ENCODE measurements at regions not wholly inside any gene's neighbourhood (a gene's known extent, or its start where the extent isn't known, plus 50 kb on each side); places are given as distances from the start of the nearest gene placed in this dataset.
"Not testable (repeated sequence)": the region's sequence is repeated elsewhere in the genome, so short reads cannot be mapped to it uniquely, and the experiment has no call there.

DNA sequence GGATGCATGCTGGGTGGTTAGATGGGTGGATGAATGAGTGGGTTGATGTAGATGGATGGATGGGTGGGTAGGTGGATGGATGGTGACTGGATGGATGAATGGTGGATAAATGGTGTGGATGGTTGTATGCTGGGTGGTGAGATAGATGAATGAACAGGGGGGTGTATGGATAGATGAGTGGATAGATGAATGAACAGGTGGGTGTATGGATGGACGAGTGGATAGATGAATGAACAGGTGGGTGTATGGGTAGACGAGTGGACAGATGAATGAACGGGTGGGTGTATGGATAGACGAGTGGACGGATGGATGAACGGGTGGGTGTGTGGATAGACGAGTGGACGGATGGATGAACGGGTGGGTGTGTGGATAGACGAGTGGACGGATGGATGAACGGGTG lies 108.2 kb downstream of the NPIPB11 start:
- H3K4me3 ChIP-seq (ENCODE audit: low read depth, low read length); in situ Hi-C loops (cut with HindIII; ENCODE audit: low sequenced_read_pairs); DNase-seq (ENCODE audit: low read depth): not testable (repeated sequence)

- in situ Hi-C loops (cut with HindIII; ENCODE audit: low sequenced_read_pairs); H3K4me3 ChIP-seq (ENCODE audit: low read depth, low read length); DNase-seq (ENCODE audit: low read depth): not testable (repeated sequence)
Measured at GRCh38 chr16:29297809-29298177, 108.7 kb downstream of the NPIPB11 start.

- in situ Hi-C loops (cut with HindIII; ENCODE audit: low sequenced_read_pairs); DNase-seq (ENCODE audit: low read depth); H3K4me3 ChIP-seq (ENCODE audit: low read depth, low read length): not testable (repeated sequence)
Measured at GRCh38 chr16:29297144-29297808, 109.2 kb downstream of the NPIPB11 start.

- in situ Hi-C loops (cut with HindIII; ENCODE audit: low sequenced_read_pairs); H3K4me3 ChIP-seq (ENCODE audit: low read depth, low read length); DNase-seq (ENCODE audit: low read depth): not testable (repeated sequence)
Measured at GRCh38 chr16:29296176-29296575, 110.3 kb downstream of the NPIPB11 start.

DNA sequence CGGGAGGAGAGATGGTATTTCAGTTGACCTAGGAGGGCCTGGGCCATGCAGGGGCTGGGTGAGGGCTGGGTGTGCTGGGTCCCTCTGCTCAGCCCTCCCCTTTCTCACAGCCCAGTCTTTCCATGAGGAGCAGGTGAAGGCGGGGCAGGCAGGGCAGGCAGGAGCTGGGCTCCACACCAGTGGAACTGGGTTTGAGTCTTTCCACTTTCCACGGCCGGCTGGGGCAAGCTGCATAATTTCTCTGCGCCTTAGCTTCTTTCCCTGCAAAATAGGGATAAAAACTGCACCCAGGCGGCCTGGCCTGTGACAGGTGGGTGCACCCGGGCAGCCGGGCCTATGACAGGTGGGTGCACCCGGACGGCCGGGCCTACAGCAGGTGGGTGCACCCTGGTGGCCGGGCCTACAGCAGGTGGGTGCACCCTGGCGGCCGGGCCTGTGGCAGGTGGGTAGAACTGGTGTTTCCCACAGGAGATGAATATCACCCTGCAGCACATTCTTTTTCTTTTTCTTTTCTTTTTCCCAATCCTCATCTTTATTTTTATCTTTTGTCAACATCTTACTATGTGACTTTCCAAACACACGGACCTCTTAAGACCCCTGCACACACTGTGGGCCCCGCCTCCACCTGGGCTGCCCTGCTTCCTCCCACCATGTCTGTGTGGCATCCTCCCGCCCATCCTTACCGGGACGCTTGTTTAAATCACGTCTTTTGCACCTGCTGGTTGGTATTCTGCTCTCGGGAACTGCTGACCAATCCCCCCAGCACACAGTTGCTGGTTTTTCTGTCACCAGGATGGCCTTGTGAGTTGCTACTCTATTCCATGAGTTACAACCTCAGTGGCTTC lies 111.3 kb downstream of the NPIPB11 start:
- DNase-seq (ENCODE audit: low read depth); in situ Hi-C loops (cut with HindIII; ENCODE audit: low sequenced_read_pairs); H3K4me3 ChIP-seq (ENCODE audit: low read depth, low read length): not testable (repeated sequence)

DNA sequence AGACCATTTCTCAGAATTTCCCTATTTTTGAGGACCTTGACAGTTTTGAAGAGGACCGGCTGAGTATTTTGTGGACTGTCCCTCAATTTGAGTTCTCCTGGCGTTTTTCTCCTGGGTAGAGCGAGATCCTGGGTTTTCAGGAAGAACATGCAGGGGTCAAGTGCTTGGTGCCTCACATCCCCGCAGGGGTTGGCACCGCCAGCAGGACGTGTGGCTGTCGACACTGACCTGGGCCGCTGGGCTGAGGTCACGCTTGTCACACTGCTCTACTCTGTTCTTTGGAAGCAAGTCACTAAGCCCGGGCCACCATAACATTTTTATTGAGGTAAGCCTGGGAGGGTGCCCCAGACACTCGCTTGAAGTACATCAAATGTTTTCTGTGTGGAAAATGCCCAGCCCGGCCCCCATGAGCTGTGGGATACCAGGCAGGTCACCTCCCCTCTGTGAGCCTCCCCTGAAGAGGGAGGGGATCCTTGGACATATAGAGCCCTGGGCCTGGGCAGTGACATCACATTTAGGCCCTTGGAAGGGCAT lies 112.0 kb downstream of the NPIPB11 start:
- in situ Hi-C loops (cut with HindIII; ENCODE audit: low sequenced_read_pairs); DNase-seq (ENCODE audit: low read depth); H3K4me3 ChIP-seq (ENCODE audit: low read depth, low read length): not testable (repeated sequence)

DNA sequence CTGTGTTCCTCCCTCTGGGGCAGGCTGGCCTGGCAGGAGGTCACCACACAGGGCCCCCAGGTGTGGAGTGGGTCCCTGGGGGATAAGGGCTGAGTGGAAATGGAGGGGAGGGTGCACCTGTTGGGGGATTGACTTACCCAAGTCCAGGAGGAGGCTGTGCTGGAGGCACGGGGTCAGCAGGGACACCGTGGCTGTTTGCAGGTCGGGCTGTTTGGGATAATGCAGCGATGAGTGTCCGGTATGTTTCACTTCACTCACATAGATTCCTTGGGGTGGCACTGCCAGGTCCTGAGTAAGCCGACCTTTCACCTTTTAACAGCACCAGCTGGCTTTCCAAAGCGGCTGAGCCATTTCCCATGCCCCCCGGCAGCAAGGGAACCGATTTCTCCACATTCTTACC lies 113.0 kb downstream of the NPIPB11 start:
- in situ Hi-C loops (cut with HindIII; ENCODE audit: low sequenced_read_pairs); H3K4me3 ChIP-seq (ENCODE audit: low read depth, low read length); DNase-seq (ENCODE audit: low read depth): not testable (repeated sequence)

- in situ Hi-C loops (cut with HindIII; ENCODE audit: low sequenced_read_pairs); H3K4me3 ChIP-seq (ENCODE audit: low read depth, low read length); DNase-seq (ENCODE audit: low read depth): not testable (repeated sequence)
Measured at GRCh38 chr16:29292952-29293471, 113.5 kb downstream of the NPIPB11 start.

GRCh38 chr16:29291329-29292271 lies 114.9 kb downstream of the NPIPB11 start:
- DNase-seq (ENCODE audit: low read depth); H3K4me3 ChIP-seq (ENCODE audit: low read depth, low read length); in situ Hi-C loops (cut with HindIII; ENCODE audit: low sequenced_read_pairs): not testable (repeated sequence)

- TF ChIP-seq, protein P1, sequence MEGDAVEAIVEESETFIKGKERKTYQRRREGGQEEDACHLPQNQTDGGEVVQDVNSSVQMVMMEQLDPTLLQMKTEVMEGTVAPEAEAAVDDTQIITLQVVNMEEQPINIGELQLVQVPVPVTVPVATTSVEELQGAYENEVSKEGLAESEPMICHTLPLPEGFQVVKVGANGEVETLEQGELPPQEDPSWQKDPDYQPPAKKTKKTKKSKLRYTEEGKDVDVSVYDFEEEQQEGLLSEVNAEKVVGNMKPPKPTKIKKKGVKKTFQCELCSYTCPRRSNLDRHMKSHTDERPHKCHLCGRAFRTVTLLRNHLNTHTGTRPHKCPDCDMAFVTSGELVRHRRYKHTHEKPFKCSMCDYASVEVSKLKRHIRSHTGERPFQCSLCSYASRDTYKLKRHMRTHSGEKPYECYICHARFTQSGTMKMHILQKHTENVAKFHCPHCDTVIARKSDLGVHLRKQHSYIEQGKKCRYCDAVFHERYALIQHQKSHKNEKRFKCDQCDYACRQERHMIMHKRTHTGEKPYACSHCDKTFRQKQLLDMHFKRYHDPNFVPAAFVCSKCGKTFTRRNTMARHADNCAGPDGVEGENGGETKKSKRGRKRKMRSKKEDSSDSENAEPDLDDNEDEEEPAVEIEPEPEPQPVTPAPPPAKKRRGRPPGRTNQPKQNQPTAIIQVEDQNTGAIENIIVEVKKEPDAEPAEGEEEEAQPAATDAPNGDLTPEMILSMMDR (IDR thresholded peaks at IDR 0.05; ENCODE audit: low read depth, low read length, missing control alignments): no peak
- peak; percentile 56 for DNase-seq (ENCODE audit: low read depth)
- in situ Hi-C loops (cut with HindIII; ENCODE audit: low sequenced_read_pairs): no loop called here
- no peak overlapping the region for H3K4me3 ChIP-seq (ENCODE audit: low read depth, low read length)
Measured at GRCh38 chr16:29290631-29291247, 115.8 kb downstream of the NPIPB11 start.

- H3K4me3 ChIP-seq (ENCODE audit: low read depth, low read length); in situ Hi-C loops (cut with HindIII; ENCODE audit: low sequenced_read_pairs); DNase-seq (ENCODE audit: low read depth): not testable (repeated sequence)
Measured at GRCh38 chr16:29289516-29290239, 116.8 kb downstream of the NPIPB11 start.

DNA sequence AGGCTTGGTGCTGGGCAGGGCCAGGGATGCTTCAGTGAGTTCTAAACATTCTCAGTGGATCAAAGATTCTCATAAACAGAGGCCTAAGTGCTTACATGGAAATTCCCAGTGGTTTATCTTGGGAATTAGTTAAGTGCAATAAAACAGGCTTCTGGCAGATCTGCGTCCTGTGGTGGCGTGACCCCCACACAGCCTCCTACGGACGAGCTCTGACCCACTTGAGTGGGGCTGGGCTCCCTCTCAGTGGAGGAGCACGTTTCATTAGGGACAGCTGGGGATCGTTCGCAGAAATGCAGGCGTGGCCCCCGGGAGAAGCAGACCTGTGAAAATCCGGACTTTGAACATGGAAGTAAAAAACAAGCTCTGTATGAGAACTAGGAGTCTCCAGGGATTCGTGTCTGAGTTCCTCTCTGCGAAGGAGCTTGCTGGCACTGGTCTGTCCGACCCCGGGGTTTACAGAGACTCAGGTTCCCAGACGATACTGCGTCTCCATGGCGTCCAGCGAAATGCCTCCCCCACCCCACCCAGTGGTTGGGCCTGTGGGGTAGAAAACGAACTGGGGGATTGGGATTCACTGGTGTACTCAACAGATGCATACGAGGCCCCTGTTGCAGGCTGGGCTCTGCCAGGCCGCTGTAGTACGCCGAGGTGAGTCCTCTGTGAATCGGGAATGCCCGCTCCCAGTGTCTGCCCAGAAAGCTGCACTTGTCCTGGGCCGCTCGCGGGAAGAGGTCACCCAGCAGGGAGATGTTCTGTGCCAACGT lies 117.6 kb downstream of the NPIPB11 start:
- H3K4me3 ChIP-seq (ENCODE audit: low read depth, low read length); in situ Hi-C loops (cut with HindIII; ENCODE audit: low sequenced_read_pairs); DNase-seq (ENCODE audit: low read depth): not testable (repeated sequence)

DNA sequence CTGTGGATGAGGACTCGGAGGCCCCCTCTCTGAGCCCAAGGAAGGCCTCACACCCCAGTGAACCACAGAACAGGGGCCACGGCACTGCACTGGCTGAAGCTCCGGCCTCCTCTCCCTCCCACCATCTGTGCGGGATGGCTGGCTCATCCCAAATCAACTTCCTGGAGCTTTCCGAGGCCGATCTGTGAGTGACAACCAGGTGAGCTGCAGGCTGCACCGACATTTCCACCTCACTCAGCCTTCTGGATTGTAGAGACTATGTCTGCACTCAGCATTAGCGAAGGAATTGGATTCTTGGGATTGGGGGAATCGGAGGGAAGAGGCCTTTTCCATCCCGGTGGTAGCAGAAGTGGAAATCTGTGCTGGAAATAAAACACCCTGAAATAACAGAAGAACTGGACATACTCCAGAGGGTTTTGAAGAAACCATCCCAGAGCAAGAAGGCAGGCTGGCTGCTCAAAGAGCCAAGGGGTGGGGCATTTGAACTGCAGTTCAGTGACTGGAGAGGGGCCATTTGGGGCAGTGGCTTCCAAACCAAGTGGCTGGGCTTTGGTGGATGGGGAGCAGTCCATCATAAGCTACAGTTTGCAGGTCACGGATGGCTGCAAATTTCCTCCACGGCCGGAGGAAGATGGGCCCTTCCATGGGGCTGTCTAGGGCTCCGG lies 118.5 kb downstream of the NPIPB11 start:
- DNase-seq (ENCODE audit: low read depth); H3K4me3 ChIP-seq (ENCODE audit: low read depth, low read length); in situ Hi-C loops (cut with HindIII; ENCODE audit: low sequenced_read_pairs): not testable (repeated sequence)

Measured in astrocyte of the cerebellum (primary cell).